Vagina (tissue), 2 donors: ENCODE measurements at regions not wholly inside any gene's neighbourhood (a gene's known extent, or its start where the extent isn't known, plus 50 kb on each side); places are given as distances from the start of the nearest gene placed in this dataset.
"Not testable (repeated sequence)": the region's sequence is repeated elsewhere in the genome, so short reads cannot be mapped to it uniquely, and the experiment has no call there.

Source experiments
- CTCF ChIP-seq, 3 experiments: fragments of 450-650 bp in 2 of 3; fragments of 200-600 bp in 1 of 3; sonication (generic) in 1 of 3; IDR thresholded peaks; one replicate each; pipeline ENCODE4 v1.5.1; 2017 to 2019; ENCODE audit warnings: antibody characterized with exemption in 3 of 3, mild to moderate bottlenecking in 2 of 3, moderate library complexity in 2 of 3
- POLR2A ChIP-seq, 2 donors: fragments of 450-650 bp; IDR thresholded peaks; one replicate each; pipeline ENCODE4 v1.6.1; 2017; ENCODE audit warnings: antibody characterized with exemption in 2 of 2, mild to moderate bottlenecking in 2 of 2, moderate library complexity in 2 of 2
- POLR2AphosphoS5 ChIP-seq, 2 donors: sonication (generic); formaldehyde crosslinking; IDR thresholded peaks; one replicate each; pipeline ENCODE4 v1.9.0; 2017; ENCODE audit warnings: antibody characterized with exemption in 2 of 2, mild to moderate bottlenecking in 2 of 2, low read depth in 1 of 2; ENCODE audit not compliant: insufficient read depth in 1 of 2

DNA sequence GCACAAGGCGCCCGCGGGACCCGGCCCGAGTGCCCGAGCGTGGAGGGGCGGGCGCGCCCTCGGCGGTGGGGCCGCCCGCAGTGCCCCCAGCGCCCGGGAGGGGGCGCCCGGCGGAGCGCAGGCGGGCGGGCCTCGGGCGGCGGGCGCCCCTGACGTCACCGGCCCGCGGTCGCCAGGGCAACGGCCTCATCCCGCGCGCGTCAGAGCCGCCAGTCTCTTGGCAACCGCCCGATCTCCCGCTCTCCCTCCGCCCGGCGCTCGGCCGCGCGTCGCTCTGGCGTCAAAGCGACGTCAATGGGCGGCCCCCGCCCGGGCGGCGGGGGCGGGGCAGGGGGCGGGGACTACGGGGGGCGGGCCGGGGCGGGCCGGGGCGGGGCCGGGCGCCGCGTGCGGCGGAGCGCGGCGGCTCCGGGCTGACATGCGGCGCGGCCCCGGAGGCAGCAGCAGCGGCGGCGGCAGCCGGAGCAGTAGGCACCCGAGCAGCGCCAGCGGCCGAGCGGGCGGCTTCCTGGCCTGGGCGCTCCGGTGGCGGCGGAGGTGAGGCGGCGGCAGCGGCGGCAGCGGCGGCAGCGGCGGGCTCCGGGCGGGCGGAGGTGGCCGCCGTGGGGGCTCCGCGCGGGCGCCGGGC is 4410.6 kb upstream of the TPTE start:
- TF ChIP-seq POLR2AphosphoS5 (IDR thresholded peaks at IDR 0.05; ENCODE audit: insufficient read depth in 1 of 2, low read depth in 1 of 2); POLR2A (IDR thresholded peaks at IDR 0.05); CTCF (IDR thresholded peaks at IDR 0.05): not testable (repeated sequence)
